Endodermal cell (in vitro differentiated cells): ENCODE measurements at regions not wholly inside any gene's neighbourhood (a gene's known extent, or its start where the extent isn't known, plus 50 kb on each side); places are given as distances from the start of the nearest gene placed in this dataset.
A peak's percentile ranks its signal among the peaks of the same experiment; 100 is the strongest.

Experiments used
- DNase-seq: peaks from one replicate; pipeline ENCODE4 v3.0.0-alpha.2; 2017
- H3K27ac ChIP-seq: 2 replicates; pipeline ENCODE4 v1.5.1; 2013; ENCODE audit warnings: mild to moderate bottlenecking, low read depth, low read length, moderate library complexity
- H3K27me3 ChIP-seq: 2 replicates; pipeline ENCODE4 v1.6.1; 2013; ENCODE audit warnings: mild to moderate bottlenecking, low read length, moderate library complexity; ENCODE audit not compliant: insufficient read depth, control insufficient read depth, poor library complexity, severe bottlenecking
- H3K36me3 ChIP-seq: 2 replicates; pipeline ENCODE4 v1.7.0; 2013; ENCODE audit warnings: mild to moderate bottlenecking, low read length, moderate library complexity; ENCODE audit not compliant: control insufficient read depth, insufficient read depth
- H3K4me1 ChIP-seq: one replicate; pipeline ENCODE4 v1.7.0; 2013; ENCODE audit warnings: low read length; ENCODE audit not compliant: control insufficient read depth, insufficient read depth
- H3K4me3 ChIP-seq: 2 replicates; pipeline ENCODE4 v1.5.1; 2013; ENCODE audit warnings: mild to moderate bottlenecking, low read length, moderate library complexity
- H3K9ac ChIP-seq: 2 replicates; pipeline ENCODE4 v1.6.1; 2013; ENCODE audit warnings: mild to moderate bottlenecking, low read length, moderate library complexity; ENCODE audit not compliant: poor library complexity, severe bottlenecking; ENCODE audit errors: extremely low read depth
- H3K9me3 ChIP-seq: 2 replicates; pipeline ENCODE4 v1.6.1; 2013; ENCODE audit warnings: mild to moderate bottlenecking, low read length, moderate library complexity; ENCODE audit not compliant: control insufficient read depth
- H3K27ac Mint-ChIP-seq: 2 replicates; pipeline ENCODE4 v1.8.0; 2020; ENCODE audit warnings: mixed read lengths
- H3K27me3 Mint-ChIP-seq: 2 replicates; pipeline ENCODE4 v1.8.0; 2021; ENCODE audit warnings: mild to moderate bottlenecking, mixed read lengths; ENCODE audit not compliant: insufficient read depth
- H3K36me3 Mint-ChIP-seq: 2 replicates; pipeline ENCODE4 v1.8.0; 2020; ENCODE audit warnings: low read depth, mixed read lengths
- H3K4me1 Mint-ChIP-seq: 2 replicates; pipeline ENCODE4 v1.8.0; 2020; ENCODE audit warnings: mixed read lengths
- H3K4me3 Mint-ChIP-seq: 2 replicates; pipeline ENCODE4 v1.8.0; 2020; ENCODE audit warnings: mild to moderate bottlenecking, moderate library complexity, mixed read lengths
- H3K9me3 Mint-ChIP-seq: 2 replicates; pipeline ENCODE4 v1.8.0; 2020; ENCODE audit warnings: mild to moderate bottlenecking, mixed read lengths
- WGBS, 2 experiments: methylation state at CpG; one replicate each; pipeline versions ENCODE4 v1.1.5 to v1.1.7; 2013; ENCODE audit warnings: missing lambda C conversion rate in 2 of 2, mixed read lengths in 1 of 2; ENCODE audit not compliant: insufficient coverage in 1 of 2, insufficient read length in 1 of 2; 5-methylcytosine and 5-hydroxymethylcytosine counted together
- TF ChIP-seq, protein P1 (sequence below): fragments of 200-600 bp; sonication (generic); conservative IDR thresholded peaks from 2 replicates; pipeline ENCODE4 v1.5.0; 2021; ENCODE audit warnings: antibody characterized with exemption, mild to moderate bottlenecking

DNA sequence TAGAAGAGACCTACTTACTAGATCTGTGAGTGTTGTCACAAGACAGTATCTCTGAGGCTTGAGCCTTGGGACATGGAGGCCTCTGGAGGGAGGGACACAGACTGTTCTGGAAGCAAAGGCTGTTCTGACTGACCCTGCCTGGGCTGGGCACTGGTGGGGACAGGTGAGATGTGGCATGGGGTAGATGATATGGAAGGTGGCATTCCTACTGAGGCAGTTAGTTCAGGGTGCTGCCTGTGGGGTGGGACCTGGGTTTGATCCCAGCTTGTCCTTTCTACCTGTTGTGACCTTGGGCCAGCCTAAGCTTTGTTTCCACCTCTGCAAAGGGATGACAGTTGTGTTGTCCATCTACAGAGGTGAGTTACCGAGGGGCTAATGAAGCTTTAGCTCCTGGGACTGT, 140.2 kb downstream of the C9orf50 start:
- Mint-ChIP-seq H3K4me1 (peaks cover 26% of the 10 kb centered on the region), H3K9me3 (no peaks in the 10 kb centered on the region)
- TF ChIP-seq, protein P1, sequence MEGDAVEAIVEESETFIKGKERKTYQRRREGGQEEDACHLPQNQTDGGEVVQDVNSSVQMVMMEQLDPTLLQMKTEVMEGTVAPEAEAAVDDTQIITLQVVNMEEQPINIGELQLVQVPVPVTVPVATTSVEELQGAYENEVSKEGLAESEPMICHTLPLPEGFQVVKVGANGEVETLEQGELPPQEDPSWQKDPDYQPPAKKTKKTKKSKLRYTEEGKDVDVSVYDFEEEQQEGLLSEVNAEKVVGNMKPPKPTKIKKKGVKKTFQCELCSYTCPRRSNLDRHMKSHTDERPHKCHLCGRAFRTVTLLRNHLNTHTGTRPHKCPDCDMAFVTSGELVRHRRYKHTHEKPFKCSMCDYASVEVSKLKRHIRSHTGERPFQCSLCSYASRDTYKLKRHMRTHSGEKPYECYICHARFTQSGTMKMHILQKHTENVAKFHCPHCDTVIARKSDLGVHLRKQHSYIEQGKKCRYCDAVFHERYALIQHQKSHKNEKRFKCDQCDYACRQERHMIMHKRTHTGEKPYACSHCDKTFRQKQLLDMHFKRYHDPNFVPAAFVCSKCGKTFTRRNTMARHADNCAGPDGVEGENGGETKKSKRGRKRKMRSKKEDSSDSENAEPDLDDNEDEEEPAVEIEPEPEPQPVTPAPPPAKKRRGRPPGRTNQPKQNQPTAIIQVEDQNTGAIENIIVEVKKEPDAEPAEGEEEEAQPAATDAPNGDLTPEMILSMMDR, result no peak

DNA sequence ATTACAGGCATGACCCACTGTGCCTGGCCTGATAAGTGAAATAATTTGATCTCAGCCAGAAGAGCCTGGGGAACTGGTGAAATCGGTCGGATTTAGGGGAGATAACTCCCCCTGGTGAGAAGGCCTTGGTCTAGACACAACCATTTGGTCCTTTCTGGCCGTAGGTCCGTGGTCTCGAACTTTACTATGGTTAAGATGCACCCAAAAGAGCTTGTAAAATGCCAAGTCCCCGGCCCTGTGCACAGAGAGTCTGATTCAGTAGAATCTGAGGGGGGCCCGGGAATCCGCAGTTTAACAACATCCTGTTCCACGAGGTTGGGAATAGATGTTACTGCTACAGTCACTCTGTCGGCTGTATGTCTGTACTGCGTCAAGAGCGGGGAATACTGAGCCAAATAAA, 140.7 kb downstream of the C9orf50 start:
- WGBS, 2 experiments, result 85 to 88% methylated on average over 12 of the region's 12 CpGs

More for the DNA sequence above, 140.2 kb downstream of the C9orf50 start:
- Histone ChIP-seq H3K9ac (no peak overlapping the region), H3K27ac (no peak overlapping the region), H3K36me3 (no peaks in the 10 kb centered on the region), H3K4me3 (no peak overlapping the region), H3K4me1 (peaks cover 8% of the 10 kb centered on the region), H3K9me3 (no peaks in the 10 kb centered on the region), H3K27me3 (no peaks in the 10 kb centered on the region)
- Mint-ChIP-seq H3K27me3 (peaks cover 12% of the 10 kb centered on the region), H3K27ac (no peak overlapping the region), H3K36me3 (no peaks in the 10 kb centered on the region), H3K4me3 (no peak overlapping the region)
- DNase-seq, result no peak
- 96 to 100% methylated on average over 1 of the region's 1 CpG for WGBS, 2 experiments

DNA sequence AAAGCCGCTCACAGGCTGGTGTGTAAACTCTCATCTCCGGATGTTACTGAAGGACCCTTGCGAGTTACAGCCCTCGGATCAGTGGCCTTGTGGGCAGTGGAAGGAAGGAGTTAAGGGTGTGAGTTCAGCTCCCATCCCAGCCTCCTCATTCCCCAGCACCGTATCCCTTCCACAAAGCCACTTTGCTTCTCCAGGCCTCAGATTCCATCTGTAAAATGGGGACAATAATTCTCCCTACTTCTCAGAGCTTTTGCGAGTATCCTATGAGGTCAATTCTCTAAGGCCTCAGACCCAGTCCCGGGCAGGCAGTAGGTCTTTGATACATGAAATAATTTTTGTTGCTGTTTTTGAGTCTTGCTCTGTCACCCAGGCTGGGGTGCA, 141.3 kb downstream of the C9orf50 start:
- Mint-ChIP-seq H3K4me1 (peaks cover 24% of the 10 kb centered on the region), H3K4me3 (no peak overlapping the region), H3K27ac (peak overlapping the region; percentile 26), H3K9me3 (peaks cover 6% of the 10 kb centered on the region), H3K36me3 (no peaks in the 10 kb centered on the region), H3K27me3 (peaks cover 10% of the 10 kb centered on the region)
- H3K36me3 ChIP-seq, result no peaks in the 10 kb centered on the region
- peaks cover 6% of the 10 kb centered on the region for H3K9me3 ChIP-seq
- H3K27me3 ChIP-seq, result no peaks in the 10 kb centered on the region
- TF ChIP-seq, protein P1, result no peak
- peaks cover 8% of the 10 kb centered on the region for H3K4me1 ChIP-seq
- DNase-seq, result no peak
- no peak overlapping the region for H3K4me3 ChIP-seq
- WGBS, 2 experiments, result 89 to 95% methylated on average over 5 to 7 of the region's 7 CpGs
- H3K9ac ChIP-seq, result no peak overlapping the region
- no peak overlapping the region for H3K27ac ChIP-seq

More for the DNA sequence above, 140.7 kb downstream of the C9orf50 start:
- Mint-ChIP-seq H3K4me1 (peaks cover 24% of the 10 kb centered on the region), H3K36me3 (no peaks in the 10 kb centered on the region), H3K4me3 (no peak overlapping the region), H3K27ac (no peak overlapping the region), H3K27me3 (peaks cover 8% of the 10 kb centered on the region), H3K9me3 (no peaks in the 10 kb centered on the region)
- TF ChIP-seq, protein P1, result peak; percentile 22
- Histone ChIP-seq H3K36me3 (no peaks in the 10 kb centered on the region), H3K27me3 (no peaks in the 10 kb centered on the region), H3K9me3 (no peaks in the 10 kb centered on the region), H3K27ac (no peak overlapping the region), H3K4me1 (peaks cover 8% of the 10 kb centered on the region), H3K4me3 (no peak overlapping the region), H3K9ac (no peak overlapping the region)
- no peak for DNase-seq
